ENCODE measurements at regions not wholly inside any gene's neighbourhood (a gene's known extent, or its start where the extent isn't known, plus 50 kb on each side); places are given as distances from the start of the nearest gene placed in this dataset.
A peak's percentile ranks its signal among the peaks of the same experiment; 100 is the strongest.
"Not testable (repeated sequence)": the region's sequence is repeated elsewhere in the genome, so short reads cannot be mapped to it uniquely, and the experiment has no call there.

- not testable (repeated sequence) for DNase-seq
Measured at GRCh38 chr12:64552510-64552909, 57.8 kb upstream of the RASSF3 start.

- DNase-seq: not testable (repeated sequence)
Measured at GRCh38 chr12:64553689-64554088, 56.6 kb upstream of the RASSF3 start.

GRCh38 chr12:64556231-64556630, 54.1 kb upstream of the RASSF3 start:
- DNase-seq: no peak

GRCh38 chr12:64558754-64559153, 51.5 kb upstream of the RASSF3 start:
- no peak for DNase-seq

GRCh38 chr12:64560396-64561301, 49.6 kb upstream of the RASSF3 start:
- peak; percentile 48 for DNase-seq
